ENCODE measurements at regions not wholly inside any gene's neighbourhood (a gene's known extent, or its start where the extent isn't known, plus 50 kb on each side); places are given as distances from the start of the nearest gene placed in this dataset.

- Mint-ChIP-seq H3K27me3 (ENCODE audit: insufficient read depth) (no peaks in the 10 kb centered on the region), H3K4me1 (ENCODE audit: low read depth) (no peaks in the 10 kb centered on the region), H3K9me3 (peaks cover 29% of the 10 kb centered on the region), H3K27ac (no peak overlapping the region), H3K36me3 (ENCODE audit: low read depth) (peaks cover 24% of the 10 kb centered on the region), H3K4me3 (no peak overlapping the region)
- no peak for DNase-seq
- no peak for TF ChIP-seq CTCF (IDR thresholded peaks at IDR 0.05)
Observed at GRCh38 chr6:48844696-48845095, 618.4 kb downstream of the MMUT start.

- Mint-ChIP-seq H3K36me3 (ENCODE audit: low read depth) (peaks cover 31% of the 10 kb centered on the region), H3K9me3 (peaks cover 29% of the 10 kb centered on the region), H3K27ac (no peak overlapping the region), H3K4me1 (ENCODE audit: low read depth) (peaks cover 14% of the 10 kb centered on the region), H3K4me3 (no peak overlapping the region), H3K27me3 (ENCODE audit: insufficient read depth) (no peaks in the 10 kb centered on the region)
- DNase-seq = no peak
- TF ChIP-seq CTCF (IDR thresholded peaks at IDR 0.05) = no peak
Observed at GRCh38 chr6:48840896-48841295, 622.2 kb downstream of the MMUT start.

- H3K36me3 Mint-ChIP-seq (ENCODE audit: low read depth) = peaks cover 31% of the 10 kb centered on the region
- DNase-seq = no peak
- TF ChIP-seq CTCF (IDR thresholded peaks at IDR 0.05) = no peak
- H3K4me3 Mint-ChIP-seq = no peak overlapping the region
- no peak overlapping the region for H3K27ac Mint-ChIP-seq
- H3K27me3 Mint-ChIP-seq (ENCODE audit: insufficient read depth) = no peaks in the 10 kb centered on the region
- H3K9me3 Mint-ChIP-seq = peaks cover 29% of the 10 kb centered on the region
- peaks cover 23% of the 10 kb centered on the region for H3K4me1 Mint-ChIP-seq (ENCODE audit: low read depth)
Observed at GRCh38 chr6:48839206-48839605, 623.8 kb downstream of the MMUT start.

DNA sequence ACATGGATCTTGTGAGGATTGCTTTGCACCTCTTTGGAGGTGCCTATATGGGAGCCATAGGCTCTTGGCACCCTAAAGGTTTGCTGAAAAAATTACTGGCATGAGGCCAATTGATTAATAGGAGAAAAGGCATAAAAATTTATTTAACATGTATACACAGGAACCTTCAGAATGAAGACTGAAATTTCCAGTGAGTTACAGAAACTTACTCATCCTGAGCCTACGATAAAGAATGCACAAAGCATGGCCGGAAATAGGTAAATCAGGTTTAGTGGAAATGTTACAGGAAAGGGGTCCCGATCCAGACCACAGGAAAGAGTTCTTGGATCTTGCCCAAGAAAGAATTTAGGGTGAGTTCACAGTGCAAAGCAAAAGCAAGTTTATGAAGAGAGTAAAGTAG, 625.3 kb downstream of the MMUT start:
- no peak for TF ChIP-seq CTCF (IDR thresholded peaks at IDR 0.05)
- Mint-ChIP-seq H3K4me1 (ENCODE audit: low read depth) (peaks cover 23% of the 10 kb centered on the region), H3K9me3 (peaks cover 27% of the 10 kb centered on the region), H3K27ac (no peak overlapping the region), H3K4me3 (no peak overlapping the region), H3K36me3 (ENCODE audit: low read depth) (peaks cover 31% of the 10 kb centered on the region), H3K27me3 (ENCODE audit: insufficient read depth) (no peaks in the 10 kb centered on the region)
- DNase-seq = no peak

DNA sequence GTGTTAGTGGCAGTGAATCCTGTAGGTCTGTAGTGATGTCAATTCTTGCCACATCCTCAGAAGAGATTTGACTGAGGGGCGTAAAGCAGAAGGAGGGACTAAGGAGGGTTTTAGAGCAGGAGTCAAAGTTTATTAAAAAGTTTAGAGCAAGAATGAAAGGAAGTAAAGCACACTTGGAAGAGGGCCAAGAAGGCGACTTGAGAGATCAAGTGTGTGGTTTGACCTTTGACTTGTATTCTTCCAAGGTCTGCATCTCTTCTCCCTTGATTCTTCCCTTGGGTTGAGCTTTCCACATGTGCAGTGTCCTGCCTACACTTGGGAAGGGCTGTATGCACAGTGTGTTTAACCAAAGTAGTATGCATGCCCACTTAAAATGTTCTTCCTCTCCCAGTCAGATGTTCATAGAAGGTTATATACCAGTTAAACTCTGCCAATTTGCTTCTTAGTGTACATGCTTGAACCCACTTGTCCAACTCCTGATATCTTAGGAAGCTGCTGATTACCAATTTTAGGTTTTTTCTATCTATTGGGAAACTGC, 627.6 kb downstream of the MMUT start:
- TF ChIP-seq CTCF (IDR thresholded peaks at IDR 0.05) = no peak

DNA sequence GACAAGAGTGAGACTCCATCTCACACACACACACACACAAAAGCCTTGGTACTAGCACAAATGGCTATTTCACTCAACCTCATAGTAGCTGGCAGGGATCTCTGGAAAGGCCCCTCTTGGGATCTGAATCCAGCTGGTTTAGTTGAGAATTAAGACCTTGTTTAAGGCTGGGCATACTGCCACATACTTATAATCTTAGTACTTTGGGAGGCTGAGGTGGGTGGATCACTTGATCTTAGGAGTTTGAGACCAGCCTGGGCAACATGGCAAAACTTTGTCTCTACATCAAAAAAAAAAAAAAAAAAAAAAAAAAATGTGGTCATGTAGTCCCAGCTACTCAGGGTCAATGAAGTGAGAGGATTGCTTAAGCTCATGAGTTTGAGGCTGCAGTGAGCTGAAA, 628.3 kb downstream of the MMUT start:
- no peaks in the 10 kb centered on the region for H3K9me3 Mint-ChIP-seq
- peaks cover 6% of the 10 kb centered on the region for H3K36me3 Mint-ChIP-seq (ENCODE audit: low read depth)
- DNase-seq = no peak
- H3K4me1 Mint-ChIP-seq (ENCODE audit: low read depth) = peaks cover 23% of the 10 kb centered on the region
- no peak overlapping the region for H3K27ac Mint-ChIP-seq
- no peaks in the 10 kb centered on the region for H3K27me3 Mint-ChIP-seq (ENCODE audit: insufficient read depth)
- H3K4me3 Mint-ChIP-seq = no peak overlapping the region
- TF ChIP-seq CTCF (IDR thresholded peaks at IDR 0.05) = no peak

More for the DNA sequence above, 627.6 kb downstream of the MMUT start:
- H3K4me3 Mint-ChIP-seq = no peak overlapping the region
- peaks cover 5% of the 10 kb centered on the region for H3K9me3 Mint-ChIP-seq
- H3K27ac Mint-ChIP-seq = no peak overlapping the region
- H3K27me3 Mint-ChIP-seq (ENCODE audit: insufficient read depth) = no peaks in the 10 kb centered on the region
- no peak for DNase-seq
- H3K4me1 Mint-ChIP-seq (ENCODE audit: low read depth) = peaks cover 23% of the 10 kb centered on the region
- H3K36me3 Mint-ChIP-seq (ENCODE audit: low read depth) = peaks cover 14% of the 10 kb centered on the region
